GM19395 (cell line): ENCODE measurements at regions not wholly inside any gene's neighbourhood (a gene's known extent, or its start where the extent isn't known, plus 50 kb on each side); places are given as distances from the start of the nearest gene placed in this dataset.
"Not testable (repeated sequence)": the region's sequence is repeated elsewhere in the genome, so short reads cannot be mapped to it uniquely, and the experiment has no call there.

Experiments
- ATAC-seq: cut with Tn5 transposase; IDR thresholded peaks from one replicate; pipeline ENCODE4 v1.9.1; 2021; ENCODE audit warnings: mild to moderate bottlenecking, moderate library complexity; ENCODE audit not compliant: unreplicated experiment

DNA sequence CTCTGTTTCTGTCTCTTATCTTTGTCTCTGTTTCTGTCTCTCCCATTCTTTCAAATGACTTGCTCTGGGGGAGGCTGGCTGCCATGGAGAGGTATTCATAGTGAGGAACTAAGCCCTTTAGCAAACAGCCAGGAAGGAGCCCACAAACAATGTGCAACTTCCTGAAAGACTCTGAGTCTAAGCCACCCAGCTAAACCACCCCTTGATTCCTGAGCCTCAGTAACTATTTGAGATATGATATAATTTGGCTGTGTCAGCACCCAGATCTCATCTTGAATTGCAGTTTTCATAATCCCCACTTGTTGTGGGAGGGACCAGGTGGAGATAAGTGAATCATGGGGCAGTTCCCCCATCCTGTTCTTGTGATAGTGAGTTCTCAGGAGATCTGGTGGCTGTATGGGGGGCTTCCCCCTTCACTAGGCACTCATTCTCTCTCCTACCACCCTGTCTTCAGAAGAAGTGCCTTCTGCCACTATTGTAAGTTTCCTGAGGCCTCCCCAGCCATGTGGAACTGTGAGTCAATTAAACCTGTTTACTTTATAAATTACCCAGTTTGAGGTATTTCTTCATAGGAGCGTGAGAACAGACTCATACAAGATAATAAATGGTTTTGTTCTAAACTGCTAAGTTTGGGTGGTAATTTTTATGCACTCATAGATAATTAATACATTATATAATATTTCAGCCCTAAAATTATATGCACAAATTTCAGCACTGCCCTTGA lies 121.2 kb upstream of the FOXP2 start:
- ATAC-seq, result no peak

- no peak for ATAC-seq
Observed at GRCh38 chr7:114279901-114280300, 134.7 kb upstream of the FOXP2 start.

DNA sequence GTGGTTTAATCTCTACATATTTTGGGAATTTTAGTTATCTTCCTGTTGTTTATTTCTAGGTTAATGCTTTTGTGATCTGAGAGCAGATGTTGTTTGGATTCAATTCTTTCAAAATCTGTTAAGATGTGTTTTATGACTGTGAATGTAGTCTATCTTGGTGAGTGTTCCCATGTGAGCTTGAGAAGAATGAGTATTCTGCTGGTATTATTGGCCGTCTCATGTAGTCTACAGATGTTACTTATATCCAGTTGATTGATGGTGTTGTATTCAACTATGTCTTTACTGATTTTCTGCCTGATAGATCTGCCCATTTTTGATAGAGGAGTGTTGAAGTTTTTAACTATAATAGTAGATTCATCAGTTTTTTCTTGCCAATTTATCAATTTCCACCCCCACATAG lies 141.4 kb upstream of the FOXP2 start:
- no peak for ATAC-seq

- no peak for ATAC-seq
Observed at GRCh38 chr7:114269714-114270113, 144.9 kb upstream of the FOXP2 start.

DNA sequence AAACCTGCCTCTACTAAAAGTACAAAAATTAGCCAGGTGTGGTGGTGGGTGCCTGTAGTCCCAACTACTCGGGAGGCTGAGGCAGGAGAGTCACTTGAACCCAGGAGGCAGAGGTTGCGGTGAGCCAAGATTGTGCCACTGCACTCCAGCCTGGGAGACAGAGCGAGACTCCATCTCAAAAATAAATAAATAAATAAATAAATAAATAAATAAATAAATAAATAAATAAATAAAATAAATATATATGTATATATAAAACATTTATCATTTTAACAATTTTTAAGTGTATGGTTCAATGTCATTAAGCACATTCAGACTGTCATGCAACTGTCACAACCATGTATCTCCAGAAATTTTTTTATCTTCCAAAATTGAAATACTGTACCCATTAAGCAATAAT lies 147.1 kb upstream of the FOXP2 start:
- not testable (repeated sequence) for ATAC-seq

DNA sequence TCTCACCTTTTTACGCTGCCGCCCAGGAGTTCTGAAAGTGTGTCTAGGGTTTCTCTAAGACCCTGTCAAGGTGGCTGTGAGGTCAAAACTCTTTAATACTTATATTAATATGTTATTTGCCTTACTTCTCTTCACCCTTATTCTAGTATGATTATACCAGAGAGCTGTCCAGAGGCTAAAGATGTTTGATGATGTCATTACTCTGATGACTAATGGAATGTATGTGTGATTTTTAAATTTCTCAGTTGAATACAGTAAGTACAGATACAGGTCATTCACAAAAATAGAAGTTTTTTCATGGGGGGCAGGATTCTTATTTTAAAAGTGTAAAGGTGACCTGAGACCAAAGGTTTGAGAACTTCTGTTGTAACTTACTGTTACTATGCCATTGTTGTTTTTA lies 150.6 kb upstream of the FOXP2 start:
- ATAC-seq, result no peak

DNA sequence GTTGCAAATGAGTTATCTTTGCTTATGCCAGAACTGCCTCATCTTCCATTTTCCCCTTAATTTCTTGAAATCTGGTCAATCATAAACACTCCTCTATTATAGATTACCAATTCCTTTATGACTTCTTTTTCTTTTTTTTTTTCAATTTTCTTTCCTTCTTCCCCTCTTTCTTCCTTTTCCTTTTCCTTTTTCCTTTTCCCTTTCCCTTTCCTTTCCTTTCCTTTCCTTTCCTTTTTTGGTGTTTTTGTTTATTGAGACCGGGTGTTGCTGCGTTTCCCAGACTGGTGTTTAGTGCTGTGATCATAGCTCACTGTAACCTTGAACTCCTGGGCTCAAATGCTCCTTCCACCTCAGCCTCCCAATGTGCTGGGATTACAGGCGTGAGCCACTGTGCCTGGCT lies 151.4 kb upstream of the FOXP2 start:
- no peak for ATAC-seq

GRCh38 chr7:114255404-114255841 lies 159.2 kb upstream of the FOXP2 start:
- no peak for ATAC-seq

- no peak for ATAC-seq
Observed at GRCh38 chr7:114243646-114244045, 171.0 kb upstream of the FOXP2 start.

- no peak for ATAC-seq
Observed at GRCh38 chr7:114242992-114243507, 171.6 kb upstream of the FOXP2 start.

DNA sequence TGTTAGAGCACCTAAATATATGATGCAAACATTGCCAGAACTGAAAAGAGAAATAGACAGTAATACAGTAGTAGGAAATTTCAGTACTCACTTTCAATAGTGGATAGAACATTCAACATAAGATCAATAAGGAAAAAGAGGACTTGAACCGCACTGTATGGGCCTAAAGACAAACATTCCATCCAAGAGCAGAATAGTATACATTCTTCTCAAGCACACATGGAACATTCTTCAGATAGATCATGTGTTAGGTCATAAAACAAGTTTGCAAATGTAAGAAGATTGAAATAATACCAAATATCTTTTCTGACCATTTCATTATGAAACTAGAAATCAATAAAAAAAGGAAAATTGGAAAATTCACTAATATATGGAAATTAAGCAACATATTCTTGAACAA lies 185.4 kb upstream of the FOXP2 start:
- no peak for ATAC-seq

GRCh38 chr7:114225784-114226183 lies 188.8 kb upstream of the FOXP2 start:
- ATAC-seq, result no peak

DNA sequence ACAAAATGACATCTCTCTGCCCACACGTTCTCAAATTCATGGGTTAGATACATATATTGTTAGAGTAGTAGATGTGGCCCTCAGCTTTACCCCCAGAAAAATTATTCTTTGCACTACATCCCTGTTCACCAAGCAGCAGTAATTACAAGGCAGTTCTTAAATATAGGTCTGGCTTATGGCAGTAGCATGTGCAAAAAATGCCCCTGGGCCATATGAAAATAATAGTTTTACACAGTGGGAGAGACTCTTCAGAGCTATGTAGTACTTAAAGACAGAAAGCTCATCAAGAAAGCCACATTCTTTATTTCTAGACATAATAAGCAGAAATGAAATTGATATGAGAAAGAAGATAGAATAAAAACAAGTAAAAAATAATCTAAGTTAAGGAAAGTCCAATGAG lies 196.3 kb upstream of the FOXP2 start:
- no peak for ATAC-seq

GRCh38 chr7:114217026-114217806 lies 197.4 kb upstream of the FOXP2 start:
- ATAC-seq, result no peak

DNA sequence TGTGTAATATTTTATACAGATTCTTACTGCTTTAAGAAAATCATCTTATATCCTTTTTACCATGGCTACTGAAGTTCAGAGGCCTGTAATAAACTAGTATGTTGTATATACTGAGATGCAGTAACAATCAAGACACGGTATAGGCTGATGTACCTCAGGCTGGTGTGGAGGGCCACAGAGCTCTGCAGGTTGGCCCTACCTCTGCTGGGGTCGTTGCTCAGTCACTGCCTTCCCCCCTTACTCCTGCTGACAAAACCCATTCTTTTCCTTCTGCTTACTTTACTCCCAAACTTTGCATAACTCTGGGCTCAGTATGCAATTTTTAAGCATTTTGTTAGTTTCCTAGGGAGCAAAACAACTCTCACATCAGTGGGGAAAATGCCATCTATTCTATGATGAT lies 200.1 kb upstream of the FOXP2 start:
- no peak for ATAC-seq

DNA sequence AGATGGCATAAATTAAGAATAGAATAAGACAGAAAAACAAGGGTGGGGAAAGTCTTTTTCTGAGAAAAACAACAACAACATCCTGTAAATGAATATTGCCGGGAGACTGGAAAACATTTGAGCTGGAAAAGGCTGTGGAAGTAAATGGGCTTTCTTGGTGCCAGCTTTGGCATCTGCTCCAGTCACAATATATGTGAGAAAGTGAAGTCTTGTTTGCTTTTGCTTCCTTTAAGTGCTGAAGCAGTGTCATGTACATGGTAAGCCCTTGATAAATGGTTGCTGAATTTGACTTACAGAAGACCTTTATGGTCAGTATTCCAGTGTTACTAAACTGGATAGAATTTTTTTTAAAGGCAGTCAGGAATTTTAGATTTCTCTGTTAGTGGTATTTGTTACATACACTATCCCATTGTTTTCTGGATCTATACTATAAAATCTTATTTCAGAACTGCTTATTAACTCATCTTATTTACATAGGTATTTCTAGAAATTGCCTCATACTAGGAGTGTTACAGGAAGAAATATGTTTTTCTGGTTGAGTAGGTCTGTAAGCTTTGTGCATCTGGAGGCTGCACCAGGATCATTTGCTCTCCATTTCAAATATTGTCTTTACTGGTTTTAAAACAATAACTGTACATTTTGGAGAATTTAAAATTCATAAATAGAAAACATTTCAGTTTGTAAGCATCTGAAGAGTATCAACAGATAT lies 201.7 kb upstream of the FOXP2 start:
- ATAC-seq, result no peak

DNA sequence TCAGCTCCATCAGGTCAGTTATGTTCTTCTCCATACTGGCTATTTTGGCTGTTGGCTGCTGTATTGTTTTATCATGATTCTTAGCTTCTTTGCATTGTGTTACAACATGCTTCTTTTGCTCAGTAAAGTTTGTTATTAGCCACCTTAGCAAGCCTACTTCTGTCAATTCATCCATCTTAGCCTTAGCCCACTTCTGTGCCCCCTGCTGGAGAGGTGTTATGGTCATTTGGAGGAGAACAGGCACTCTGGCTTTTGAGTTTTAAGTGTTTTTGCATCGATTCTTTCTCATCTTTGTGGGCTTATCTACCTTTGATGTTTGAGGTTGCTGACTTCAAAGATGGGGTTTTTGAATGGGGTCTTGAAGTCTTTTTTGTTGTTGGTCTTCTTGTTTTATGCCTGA lies 204.6 kb upstream of the FOXP2 start:
- ATAC-seq, result no peak

DNA sequence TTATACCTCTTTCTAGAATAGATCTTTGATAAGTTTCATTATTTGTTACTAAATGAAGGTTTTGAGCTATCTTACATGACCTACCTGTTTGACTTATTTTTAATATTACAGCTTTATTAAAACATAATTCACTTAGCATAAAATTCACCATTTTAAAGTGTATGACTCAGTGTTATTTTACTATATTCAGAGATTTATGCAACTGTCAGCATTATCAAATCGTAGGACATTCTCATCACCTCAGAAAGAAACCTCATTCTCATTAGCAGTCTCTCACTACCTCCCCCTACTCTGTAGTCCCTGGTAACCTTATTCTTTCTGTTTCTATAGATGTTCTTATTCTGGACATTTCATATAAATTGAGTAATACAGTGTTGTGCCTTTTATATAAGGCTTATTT lies 207.9 kb upstream of the FOXP2 start:
- ATAC-seq, result no peak

- ATAC-seq, result no peak
Observed at GRCh38 chr7:114196517-114196916, 218.1 kb upstream of the FOXP2 start.

DNA sequence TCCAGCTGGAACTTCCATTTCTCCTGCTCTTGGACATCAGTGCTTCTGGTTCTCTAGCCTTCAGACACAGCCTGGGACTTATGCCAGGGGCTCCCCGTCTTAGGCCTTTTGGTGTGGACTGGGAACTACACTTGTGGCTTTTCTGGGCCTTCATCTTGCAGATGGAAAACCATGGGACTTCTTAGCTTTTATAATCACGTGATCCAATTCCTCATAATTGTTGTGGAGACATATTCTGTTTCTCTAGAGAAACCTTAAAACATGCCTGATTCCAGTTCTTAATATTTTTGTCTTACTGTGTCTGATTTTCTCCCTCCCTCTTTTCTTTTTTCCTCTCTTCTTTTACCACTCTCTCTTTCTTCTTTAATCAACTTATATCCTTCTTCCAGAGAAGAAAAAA lies 224.2 kb upstream of the FOXP2 start:
- ATAC-seq, result no peak

- no peak for ATAC-seq
Observed at GRCh38 chr7:114183311-114184088, 231.1 kb upstream of the FOXP2 start.
